COLO829 (cell line): ENCODE measurements at regions not wholly inside any gene's neighbourhood (a gene's known extent, or its start where the extent isn't known, plus 50 kb on each side); places are given as distances from the start of the nearest gene placed in this dataset.
A peak's percentile ranks its signal among the peaks of the same experiment; 100 is the strongest.

Experiments used
- DNase-seq: peaks from one replicate; pipeline ENCODE4 v3.0.0; 2012; ENCODE audit warnings: low spot score

DNA sequence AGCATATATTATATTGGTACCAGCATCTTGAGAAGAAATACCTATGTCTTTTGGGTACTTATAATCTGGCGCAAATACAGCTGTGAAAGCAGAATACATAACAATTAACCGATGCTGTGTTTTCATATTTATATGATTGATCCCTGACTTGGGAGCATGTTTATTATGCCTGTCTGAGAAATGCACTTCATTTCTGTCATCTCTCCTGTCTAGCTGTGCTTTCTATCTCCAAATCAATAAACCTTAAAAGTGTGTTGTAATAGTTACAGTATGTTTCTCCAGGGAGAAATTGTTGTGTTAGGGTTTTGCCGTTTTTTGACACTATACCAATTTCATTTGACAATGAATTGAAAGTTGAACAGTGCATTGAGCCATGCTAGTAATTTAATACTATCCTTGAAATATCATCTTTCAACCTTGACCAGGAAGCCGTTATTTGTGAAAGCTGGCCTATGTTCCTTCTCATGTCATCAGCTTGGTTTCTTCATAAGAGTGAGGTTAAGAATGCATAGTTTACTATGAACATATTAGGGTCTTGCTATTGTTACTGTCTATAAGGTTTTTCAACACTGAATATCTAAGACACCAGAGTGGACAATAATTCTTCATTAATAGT, 206.2 kb upstream of the PCDH18 start:
- no peak for DNase-seq

- no peak for DNase-seq
Observed at GRCh38 chr4:137735561-137736104, 203.3 kb upstream of the PCDH18 start.

GRCh38 chr4:137733174-137734141, 201.2 kb upstream of the PCDH18 start:
- peak; percentile 34 for DNase-seq

- no peak for DNase-seq
Observed at GRCh38 chr4:137722910-137723309, 190.6 kb upstream of the PCDH18 start.

- no peak for DNase-seq
Observed at GRCh38 chr4:137711502-137711901, 179.2 kb upstream of the PCDH18 start.

DNA sequence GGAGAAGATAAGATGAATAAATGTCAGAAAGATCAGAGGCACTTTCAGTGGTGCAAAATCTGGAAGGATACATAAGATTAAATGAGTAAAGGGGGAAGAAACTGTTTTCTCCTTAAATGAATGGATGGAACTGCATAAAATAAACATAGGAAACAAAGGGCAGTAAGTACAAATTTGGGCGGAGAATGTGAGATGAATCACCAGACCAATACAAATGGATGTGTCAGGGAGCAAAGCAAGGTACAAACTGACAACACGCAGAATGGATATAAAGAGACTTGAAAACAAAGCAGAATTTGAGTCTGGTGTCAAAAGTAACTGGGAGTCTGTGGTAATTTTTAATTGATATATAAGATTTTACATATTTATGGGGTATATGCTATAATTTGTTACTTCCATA, 175.3 kb upstream of the PCDH18 start:
- no peak for DNase-seq

GRCh38 chr4:137707102-137707620, 174.9 kb upstream of the PCDH18 start:
- DNase-seq, result no peak

DNA sequence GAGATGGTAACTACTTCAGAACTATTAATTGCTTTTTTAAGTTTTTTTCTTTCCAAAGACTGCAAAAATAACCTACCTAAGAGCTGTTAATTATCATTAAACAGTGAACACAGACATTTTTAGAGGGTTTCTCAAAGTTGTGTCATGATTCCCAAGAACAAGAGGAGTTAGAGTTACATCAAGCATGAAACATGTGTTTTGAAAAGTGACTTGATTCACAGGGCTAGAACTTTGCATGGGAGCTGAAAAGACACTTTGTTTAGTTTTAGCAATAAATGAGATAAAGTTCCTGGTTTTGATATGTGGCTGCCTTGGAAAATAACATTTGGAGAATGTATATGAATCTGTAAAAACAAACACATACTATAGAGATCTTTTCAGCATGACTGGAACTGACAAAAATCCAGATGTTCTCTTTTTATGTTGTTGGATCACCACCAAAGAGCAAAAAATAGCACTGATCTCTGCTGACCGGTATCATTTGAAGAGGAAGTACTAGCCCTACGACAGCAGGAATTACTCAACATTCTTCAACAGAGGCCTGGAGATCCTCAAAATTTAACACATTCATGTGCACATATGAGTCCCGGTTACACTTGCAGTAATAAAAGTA, 173.0 kb upstream of the PCDH18 start:
- DNase-seq, result peak; percentile 37

GRCh38 chr4:137703195-137703594, 170.9 kb upstream of the PCDH18 start:
- no peak for DNase-seq

- no peak for DNase-seq
Observed at GRCh38 chr4:137702512-137702911, 170.2 kb upstream of the PCDH18 start.

DNA sequence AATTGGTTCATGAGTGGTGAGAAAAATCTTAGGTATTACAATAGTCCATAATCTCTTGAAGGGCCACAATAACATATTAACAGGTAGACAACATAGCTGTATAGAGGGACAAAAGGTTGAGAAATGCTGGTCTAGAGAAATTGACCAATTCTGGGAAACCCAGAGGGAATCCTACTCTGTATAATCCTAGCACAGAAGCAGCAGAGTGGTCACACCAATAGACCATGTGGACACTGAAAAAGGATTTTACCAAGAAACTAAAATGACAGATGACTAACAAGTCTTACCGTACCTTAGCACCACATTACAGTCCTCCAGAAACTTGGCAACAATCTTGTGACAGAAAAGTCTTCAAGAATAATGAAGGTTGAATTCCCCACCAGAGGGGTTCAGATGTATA, 169.1 kb upstream of the PCDH18 start:
- no peak for DNase-seq

GRCh38 chr4:137700751-137701150, 168.5 kb upstream of the PCDH18 start:
- no peak for DNase-seq

- DNase-seq, result no peak
Observed at GRCh38 chr4:137700072-137700471, 167.8 kb upstream of the PCDH18 start.

DNA sequence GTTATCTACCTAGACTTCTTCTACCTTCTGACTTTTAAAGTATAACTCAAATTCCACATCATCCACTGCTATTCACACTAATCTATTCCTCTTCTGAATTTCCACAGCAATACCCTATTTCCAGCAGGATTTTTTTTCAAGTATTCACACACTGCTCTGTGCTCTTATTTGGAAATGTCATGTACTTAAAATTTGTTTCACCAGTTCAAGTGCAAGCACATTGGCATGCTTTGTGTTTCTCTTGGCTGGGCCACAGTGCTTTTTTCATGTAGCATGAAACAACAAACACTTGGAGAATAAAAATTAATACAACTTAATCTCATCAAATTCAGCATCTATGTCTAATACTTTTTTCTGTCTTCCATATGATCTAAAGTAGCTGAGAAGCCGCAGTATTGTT, 161.8 kb upstream of the PCDH18 start:
- no peak for DNase-seq

DNA sequence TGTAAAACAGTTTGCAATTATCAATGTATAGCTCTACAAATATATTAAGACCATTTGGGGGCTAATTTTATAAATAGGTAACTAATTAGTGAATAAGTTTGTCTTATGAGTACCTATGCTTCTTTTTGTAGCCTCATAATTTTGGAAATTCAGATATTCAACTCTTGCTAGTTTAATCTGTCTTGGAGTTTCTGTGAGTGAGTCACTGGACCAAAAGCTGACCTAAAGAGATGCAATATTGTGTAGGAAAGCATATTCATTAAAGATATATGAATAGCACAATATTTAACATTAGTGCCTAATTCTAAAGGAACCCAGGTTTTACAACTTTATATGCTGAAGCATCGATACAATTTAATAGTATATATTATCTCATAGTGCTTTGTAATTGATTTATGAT, 161.3 kb upstream of the PCDH18 start:
- DNase-seq, result no peak

DNA sequence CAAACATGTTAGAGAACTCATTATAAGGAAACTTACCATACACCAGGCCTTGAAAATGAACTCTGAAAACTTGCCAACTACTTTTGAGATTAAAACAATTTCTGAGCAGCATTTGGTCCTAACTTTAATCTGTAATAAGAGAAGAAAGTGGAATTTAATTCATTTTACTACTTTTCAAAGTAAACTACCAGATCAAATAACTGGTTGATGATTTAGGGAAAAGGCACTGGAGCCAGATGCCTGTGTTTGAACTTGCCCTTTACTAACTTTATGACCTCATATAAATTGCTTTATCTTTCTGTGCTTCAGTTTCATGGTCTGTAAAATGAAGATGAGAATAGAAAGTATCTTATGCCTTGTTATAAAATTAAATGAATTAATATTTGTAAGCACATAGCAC, 159.9 kb upstream of the PCDH18 start:
- no peak for DNase-seq

DNA sequence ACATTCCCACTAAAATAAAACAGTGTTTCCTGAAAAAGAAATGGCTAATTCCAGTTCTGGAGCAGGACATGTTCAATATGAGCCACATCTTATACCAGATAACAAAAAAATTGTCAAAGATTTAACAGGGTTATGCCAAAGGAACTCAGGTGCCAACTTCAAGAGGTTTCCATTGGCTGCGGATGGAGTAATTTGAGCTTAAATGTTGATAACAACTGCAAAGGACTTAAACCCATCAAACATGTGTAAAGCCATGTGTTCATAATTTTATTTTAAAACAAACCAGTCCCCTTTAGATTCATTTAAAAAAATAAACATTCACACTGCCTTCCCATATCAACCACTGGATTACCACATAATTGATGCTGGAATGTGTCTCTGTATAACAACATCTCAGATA, 156.4 kb upstream of the PCDH18 start:
- DNase-seq, result no peak

- no peak for DNase-seq
Observed at GRCh38 chr4:137685357-137685756, 153.1 kb upstream of the PCDH18 start.

DNA sequence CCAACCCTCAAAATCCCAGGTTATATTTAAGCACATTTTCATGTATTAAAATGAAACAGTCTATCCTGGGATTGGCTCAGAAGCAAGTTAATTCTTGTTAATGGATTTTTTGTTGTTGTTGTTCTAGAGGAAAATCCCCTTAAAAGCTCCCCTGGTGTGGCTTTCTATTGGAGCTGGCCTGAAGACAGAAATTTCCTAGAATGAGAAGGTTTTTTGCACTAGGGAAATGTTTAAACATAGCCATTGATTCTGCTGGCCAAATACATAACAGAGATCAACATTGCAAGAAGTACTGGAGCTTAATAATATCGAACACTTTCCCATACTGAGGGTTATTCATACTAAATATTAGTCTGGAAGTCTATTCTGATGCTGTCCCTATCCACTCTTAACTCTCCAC, 148.8 kb upstream of the PCDH18 start:
- no peak for DNase-seq

- DNase-seq, result no peak
Observed at GRCh38 chr4:137678796-137679195, 146.5 kb upstream of the PCDH18 start.

DNA sequence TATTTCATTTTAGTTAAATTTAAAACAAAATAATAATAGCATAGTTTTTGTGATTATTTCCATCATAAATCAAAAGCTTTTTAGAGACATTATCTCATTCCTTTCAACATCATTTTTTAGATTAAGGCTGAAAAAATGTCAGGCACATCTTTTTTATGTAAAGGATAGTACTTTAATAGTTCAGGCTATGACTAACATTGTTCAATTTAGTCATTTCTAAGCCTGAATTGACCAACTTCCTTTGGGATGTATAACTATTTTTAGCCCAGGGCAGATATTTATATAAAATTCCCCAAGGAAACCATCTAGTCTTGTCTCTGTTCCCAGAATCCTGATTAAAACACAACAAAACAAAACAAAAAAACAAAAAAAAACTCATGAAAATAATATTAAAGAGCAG, 145.6 kb upstream of the PCDH18 start:
- peak; percentile 39 for DNase-seq

DNA sequence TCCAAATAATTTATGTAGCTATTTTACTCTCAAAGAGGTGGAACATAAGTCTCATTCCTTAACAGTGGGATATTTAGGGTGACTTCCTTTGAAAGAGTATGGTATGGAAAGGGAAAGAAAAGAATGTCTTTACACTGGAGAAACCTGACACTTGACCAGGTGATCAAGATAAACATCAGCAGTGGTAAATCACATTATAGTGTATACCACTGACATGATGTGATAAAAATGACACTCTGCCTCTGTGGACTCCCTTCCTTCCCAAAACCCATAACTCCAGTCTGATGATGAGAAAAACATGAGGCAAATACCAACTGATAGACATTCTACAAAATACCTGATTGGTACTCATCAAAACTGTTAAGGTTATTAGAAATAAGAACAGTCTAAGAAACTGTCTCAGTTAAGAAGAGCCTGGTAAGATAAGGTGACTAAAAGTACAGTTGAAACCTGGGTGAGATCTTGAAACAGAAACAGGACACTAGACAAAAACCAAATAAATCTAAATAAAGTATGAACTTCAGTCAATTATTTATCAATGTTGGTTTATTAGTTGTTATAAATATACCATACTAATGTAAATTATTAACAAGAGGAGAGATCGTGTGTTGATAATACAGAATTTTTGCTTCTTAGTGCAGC, 144.2 kb upstream of the PCDH18 start:
- no peak for DNase-seq
